Panc1 (cell line): ENCODE measurements at regions not wholly inside any gene's neighbourhood (a gene's known extent, or its start where the extent isn't known, plus 50 kb on each side); places are given as distances from the start of the nearest gene placed in this dataset.

Source experiments
- ATAC-seq: fragments of 200-7000 bp; cut with Tn5 transposase; 2 replicates; pipeline ENCODE4 v1.9.1; 2020; ENCODE audit warnings: mild to moderate bottlenecking, moderate library complexity
- BruUV-seq: library from RNA; stranded (reverse); fragments of 400-500 nt; replicated peaks from 2 replicates; lab custom pipeline; 2021; lab: Mats Ljungman, UMichigan
- CTCF ChIA-PET: fragments of 300-600 bp; sonication (Branson Sonifier 250); formaldehyde crosslinking; loops from one replicate; lab custom pipeline; 2022; ENCODE audit warnings: antibody characterized with exemption; lab: Charles Lee
- POLR2A ChIA-PET: fragments of 300-600 bp; sonication (Branson Sonifier 250); formaldehyde crosslinking; loops from one replicate; lab custom pipeline; 2022; ENCODE audit warnings: antibody characterized with exemption; lab: Charles Lee
- DNase-seq: peaks from one replicate; pipeline ENCODE4 v3.0.0-alpha.2; 2010; ENCODE audit warnings: low read depth, low spot score
- H3K27ac ChIP-seq: 2 replicates; pipeline ENCODE4 v1.5.1; 2011; ENCODE audit warnings: mild to moderate bottlenecking, low read length, inconsistent platforms
- H3K27me3 ChIP-seq: fragments of 200-500 bp; sonication (Bioruptor generic); 2 replicates; pipeline ENCODE4 v1.6.0; 2014; ENCODE audit warnings: low read length, inconsistent platforms; ENCODE audit not compliant: control insufficient read depth, insufficient read depth
- H3K36me3 ChIP-seq: fragments of 200-500 bp; sonication (Bioruptor generic); 2 replicates; pipeline ENCODE4 v1.5.1; 2014; ENCODE audit warnings: inconsistent platforms, mild to moderate bottlenecking, low read length, moderate library complexity; ENCODE audit not compliant: control insufficient read depth, insufficient read depth
- H3K4me1 ChIP-seq: 2 replicates; pipeline ENCODE4 v1.5.1; 2011; ENCODE audit warnings: inconsistent platforms, mild to moderate bottlenecking, low read length, moderate library complexity; ENCODE audit not compliant: control insufficient read depth, insufficient read depth
- H3K4me3 ChIP-seq, 2 experiments: 2 replicates each; pipeline ENCODE4 v1.5.1; 2011 to 2012; ENCODE audit warnings: low read depth in 2 of 2, low read length in 2 of 2, mild to moderate bottlenecking in 2 of 2, inconsistent platforms in 1 of 2, moderate library complexity in 1 of 2
- H3K9me3 ChIP-seq: fragments of 200-500 bp; sonication (Bioruptor generic); 2 replicates; pipeline ENCODE4 v1.5.1; 2014; ENCODE audit warnings: low read depth, mild to moderate bottlenecking, inconsistent platforms, low read length, moderate library complexity; ENCODE audit not compliant: control insufficient read depth, insufficient read depth
- POLR2AphosphoS5 ChIP-seq: IDR thresholded peaks from 2 replicates; pipeline ENCODE4 v1.6.1; 2012; ENCODE audit warnings: mild to moderate bottlenecking, low read depth, low read length, moderate library complexity
- SIN3A ChIP-seq: IDR thresholded peaks from 2 replicates; pipeline ENCODE4 v1.6.1; 2012; ENCODE audit warnings: low read depth, mild to moderate bottlenecking, low read length, moderate library complexity, borderline replicate concordance; ENCODE audit not compliant: insufficient read depth
- TCF7L2 ChIP-seq: IDR thresholded peaks from 2 replicates; pipeline ENCODE4 v1.6.1; 2011; ENCODE audit warnings: mild to moderate bottlenecking, low read depth, low read length, inconsistent platforms
- in situ Hi-C: cut with HindIII; loops from 2 replicates; pipeline ENCODE4 v1.10.0; 2016; ENCODE audit warnings: low sequenced_read_pairs, low pct_unique_long_range_greater_than_20kb
- intact Hi-C: fragments of 100-400 bp; cut with micrococcal nuclease; formaldehyde crosslinking; loops from one replicate; pipeline ENCODE4 v1.10.0; 2022; ENCODE audit not compliant: unreplicated experiment
- TF ChIP-seq, protein P1 (sequence below): fragments of 450-650 bp; IDR thresholded peaks from 2 replicates; pipeline ENCODE4 v1.5.1; 2017; ENCODE audit warnings: mild to moderate bottlenecking
- TF ChIP-seq, protein P2 (sequence below), 2 experiments: IDR thresholded peaks; 2 replicates each; pipeline ENCODE4 v1.6.1; 2011 to 2012; ENCODE audit warnings: low read depth in 2 of 2, control low read depth in 1 of 2, low read length in 1 of 2, mild to moderate bottlenecking in 1 of 2, moderate library complexity in 1 of 2; ENCODE audit not compliant: insufficient read depth in 1 of 2

DNA sequence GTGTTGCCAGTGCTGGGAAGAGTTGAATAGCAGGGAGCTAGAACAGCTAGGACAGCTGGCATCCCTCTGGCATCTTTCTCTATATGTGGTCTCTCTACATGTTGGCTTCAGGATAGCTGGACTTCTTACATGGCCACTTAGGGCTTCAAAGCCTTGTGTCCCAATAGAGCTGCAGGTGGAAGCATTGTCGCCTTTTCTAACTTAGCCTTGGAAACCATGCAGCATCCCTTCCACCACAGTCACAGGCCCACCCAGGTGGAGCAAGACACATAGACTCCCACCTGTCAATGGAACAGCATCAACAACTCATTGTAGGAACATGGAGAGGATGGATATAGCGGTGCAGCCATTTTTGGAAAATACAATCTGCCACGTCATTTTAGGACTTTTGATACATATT is 149.0 kb downstream of the AASDH start:
- POLR2A ChIA-PET, result no interaction called here
- intact Hi-C loops, result no loop called here
- DNase-seq (no peak), ATAC-seq (no peak)
- Histone ChIP-seq H3K9me3 (no peaks in the 10 kb centered on the region), H3K4me1 (no peaks in the 10 kb centered on the region), H3K4me3 (no peak overlapping the region), H3K27ac (no peak overlapping the region), H3K36me3 (no peaks in the 10 kb centered on the region), H3K27me3 (no peaks in the 10 kb centered on the region)
- no TSS peak for BruUV-seq
- no peak for TF ChIP-seq SIN3A
- TF ChIP-seq, protein P1, sequence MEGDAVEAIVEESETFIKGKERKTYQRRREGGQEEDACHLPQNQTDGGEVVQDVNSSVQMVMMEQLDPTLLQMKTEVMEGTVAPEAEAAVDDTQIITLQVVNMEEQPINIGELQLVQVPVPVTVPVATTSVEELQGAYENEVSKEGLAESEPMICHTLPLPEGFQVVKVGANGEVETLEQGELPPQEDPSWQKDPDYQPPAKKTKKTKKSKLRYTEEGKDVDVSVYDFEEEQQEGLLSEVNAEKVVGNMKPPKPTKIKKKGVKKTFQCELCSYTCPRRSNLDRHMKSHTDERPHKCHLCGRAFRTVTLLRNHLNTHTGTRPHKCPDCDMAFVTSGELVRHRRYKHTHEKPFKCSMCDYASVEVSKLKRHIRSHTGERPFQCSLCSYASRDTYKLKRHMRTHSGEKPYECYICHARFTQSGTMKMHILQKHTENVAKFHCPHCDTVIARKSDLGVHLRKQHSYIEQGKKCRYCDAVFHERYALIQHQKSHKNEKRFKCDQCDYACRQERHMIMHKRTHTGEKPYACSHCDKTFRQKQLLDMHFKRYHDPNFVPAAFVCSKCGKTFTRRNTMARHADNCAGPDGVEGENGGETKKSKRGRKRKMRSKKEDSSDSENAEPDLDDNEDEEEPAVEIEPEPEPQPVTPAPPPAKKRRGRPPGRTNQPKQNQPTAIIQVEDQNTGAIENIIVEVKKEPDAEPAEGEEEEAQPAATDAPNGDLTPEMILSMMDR, result no peak
- no peak for TF ChIP-seq TCF7L2
- TF ChIP-seq, protein P2, sequence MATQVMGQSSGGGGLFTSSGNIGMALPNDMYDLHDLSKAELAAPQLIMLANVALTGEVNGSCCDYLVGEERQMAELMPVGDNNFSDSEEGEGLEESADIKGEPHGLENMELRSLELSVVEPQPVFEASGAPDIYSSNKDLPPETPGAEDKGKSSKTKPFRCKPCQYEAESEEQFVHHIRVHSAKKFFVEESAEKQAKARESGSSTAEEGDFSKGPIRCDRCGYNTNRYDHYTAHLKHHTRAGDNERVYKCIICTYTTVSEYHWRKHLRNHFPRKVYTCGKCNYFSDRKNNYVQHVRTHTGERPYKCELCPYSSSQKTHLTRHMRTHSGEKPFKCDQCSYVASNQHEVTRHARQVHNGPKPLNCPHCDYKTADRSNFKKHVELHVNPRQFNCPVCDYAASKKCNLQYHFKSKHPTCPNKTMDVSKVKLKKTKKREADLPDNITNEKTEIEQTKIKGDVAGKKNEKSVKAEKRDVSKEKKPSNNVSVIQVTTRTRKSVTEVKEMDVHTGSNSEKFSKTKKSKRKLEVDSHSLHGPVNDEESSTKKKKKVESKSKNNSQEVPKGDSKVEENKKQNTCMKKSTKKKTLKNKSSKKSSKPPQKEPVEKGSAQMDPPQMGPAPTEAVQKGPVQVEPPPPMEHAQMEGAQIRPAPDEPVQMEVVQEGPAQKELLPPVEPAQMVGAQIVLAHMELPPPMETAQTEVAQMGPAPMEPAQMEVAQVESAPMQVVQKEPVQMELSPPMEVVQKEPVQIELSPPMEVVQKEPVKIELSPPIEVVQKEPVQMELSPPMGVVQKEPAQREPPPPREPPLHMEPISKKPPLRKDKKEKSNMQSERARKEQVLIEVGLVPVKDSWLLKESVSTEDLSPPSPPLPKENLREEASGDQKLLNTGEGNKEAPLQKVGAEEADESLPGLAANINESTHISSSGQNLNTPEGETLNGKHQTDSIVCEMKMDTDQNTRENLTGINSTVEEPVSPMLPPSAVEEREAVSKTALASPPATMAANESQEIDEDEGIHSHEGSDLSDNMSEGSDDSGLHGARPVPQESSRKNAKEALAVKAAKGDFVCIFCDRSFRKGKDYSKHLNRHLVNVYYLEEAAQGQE (IDR thresholded peaks at IDR 0.05; ENCODE audit: insufficient read depth in 1 of 2, low read depth in 2 of 2, low read length in 1 of 2), result no peak
- no peak for TF ChIP-seq POLR2AphosphoS5
- in situ Hi-C loops, result no loop called here
- CTCF ChIA-PET, result no interaction called here

DNA sequence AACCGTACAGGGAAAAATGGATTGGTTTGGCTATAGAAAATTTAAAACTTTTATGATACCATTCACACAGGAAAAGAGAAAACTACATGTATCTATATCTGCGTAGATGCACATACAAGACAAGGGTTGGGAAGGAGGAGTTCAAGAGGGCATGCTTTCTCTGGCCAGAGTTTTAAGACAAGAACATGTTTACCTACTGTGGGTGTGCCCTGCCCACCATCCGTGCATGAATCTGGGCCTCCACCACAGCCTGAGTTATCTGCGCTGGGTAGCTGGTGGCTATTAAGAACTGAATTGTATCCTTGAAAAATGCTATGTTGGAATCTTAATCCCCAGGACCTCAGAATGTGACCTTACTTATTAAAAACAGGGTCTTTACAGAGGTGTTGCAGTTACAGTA is 151.6 kb downstream of the AASDH start:
- no peak overlapping the region for H3K27ac ChIP-seq
- ChIA-PET POLR2A (no interaction called here), CTCF (no interaction called here)
- H3K4me1 ChIP-seq, result no peaks in the 10 kb centered on the region
- ATAC-seq, result no peak
- H3K27me3 ChIP-seq, result no peaks in the 10 kb centered on the region
- TF ChIP-seq SIN3A (no peak), TCF7L2 (no peak), POLR2AphosphoS5 (no peak)
- TF ChIP-seq, protein P2 (IDR thresholded peaks at IDR 0.05; ENCODE audit: insufficient read depth in 1 of 2, low read depth in 2 of 2, low read length in 1 of 2), result no peak
- TF ChIP-seq, protein P1, result no peak
- no peak for DNase-seq
- BruUV-seq, result no TSS peak
- in situ Hi-C loops (no loop called here), intact Hi-C loops (no loop called here)
- H3K9me3 ChIP-seq, result no peaks in the 10 kb centered on the region
- H3K36me3 ChIP-seq, result no peaks in the 10 kb centered on the region
- H3K4me3 ChIP-seq, result no peak overlapping the region
